HUES48 (cell line): ENCODE measurements at regions not wholly inside any gene's neighbourhood (a gene's known extent, or its start where the extent isn't known, plus 50 kb on each side); places are given as distances from the start of the nearest gene placed in this dataset.

ENCODE experiments used
- H3K27ac ChIP-seq: one replicate; pipeline ENCODE4 v1.7.0; 2013; ENCODE audit warnings: low read depth, low read length, inconsistent platforms
- H3K27me3 ChIP-seq: 2 replicates; pipeline ENCODE4 v1.6.1; 2013; ENCODE audit warnings: mild to moderate bottlenecking, low read length; ENCODE audit not compliant: control insufficient read depth, insufficient read depth
- H3K36me3 ChIP-seq: 2 replicates; pipeline ENCODE4 v1.6.1; 2013; ENCODE audit warnings: low read length; ENCODE audit not compliant: control insufficient read depth, insufficient read depth
- H3K4me1 ChIP-seq: 2 replicates; pipeline ENCODE4 v1.6.1; 2013; ENCODE audit warnings: mild to moderate bottlenecking, low read length; ENCODE audit not compliant: control insufficient read depth, insufficient read depth
- H3K4me3 ChIP-seq: 2 replicates; pipeline ENCODE4 v1.5.1; 2013; ENCODE audit warnings: mild to moderate bottlenecking, low read depth, low read length
- H3K9ac ChIP-seq: 2 replicates; pipeline ENCODE4 v1.6.1; 2013; ENCODE audit warnings: mild to moderate bottlenecking, low read depth, low read length, moderate library complexity
- H3K9me3 ChIP-seq: 2 replicates; pipeline ENCODE4 v1.6.1; 2013; ENCODE audit warnings: low read length; ENCODE audit not compliant: control insufficient read depth, insufficient read depth

GRCh38 chr18:27717816-27718215 lies 459.1 kb downstream of the CDH2 start:
- H3K27ac ChIP-seq = peak overlapping the region; percentile 94
- H3K4me3 ChIP-seq = 0 out of 2 replicates have a peak overlapping the region, but pooled peaks have one; percentile 11
- no peak overlapping the region for H3K9ac ChIP-seq

GRCh38 chr18:27717250-27717649 lies 459.7 kb downstream of the CDH2 start:
- H3K27ac ChIP-seq = peak overlapping the region; percentile 94
- H3K36me3 ChIP-seq = no peaks in the 10 kb centered on the region
- peaks cover 54% of the 10 kb centered on the region for H3K4me1 ChIP-seq
- H3K9me3 ChIP-seq = no peaks in the 10 kb centered on the region
- 0 out of 2 replicates have a peak overlapping the region, but pooled peaks have one; percentile 11 for H3K4me3 ChIP-seq
- H3K27me3 ChIP-seq = no peaks in the 10 kb centered on the region
- H3K9ac ChIP-seq = no peak overlapping the region

More at GRCh38 chr18:27717816-27718215, 459.1 kb downstream of the CDH2 start:
- Histone ChIP-seq H3K36me3 (no peaks in the 10 kb centered on the region), H3K4me1 (peaks cover 49% of the 10 kb centered on the region), H3K9me3 (no peaks in the 10 kb centered on the region), H3K27me3 (no peaks in the 10 kb centered on the region)

- Histone ChIP-seq H3K9ac (no peak overlapping the region), H3K4me3 (no peak overlapping the region), H3K27me3 (no peaks in the 10 kb centered on the region), H3K27ac (no peak overlapping the region), H3K36me3 (no peaks in the 10 kb centered on the region), H3K9me3 (no peaks in the 10 kb centered on the region), H3K4me1 (peaks cover 62% of the 10 kb centered on the region)
Observed at GRCh38 chr18:27715751-27716150, 461.2 kb downstream of the CDH2 start.

- Histone ChIP-seq H3K9me3 (no peaks in the 10 kb centered on the region), H3K27ac (peak overlapping the region; percentile 92), H3K9ac (no peak overlapping the region), H3K4me1 (peaks cover 56% of the 10 kb centered on the region), H3K36me3 (no peaks in the 10 kb centered on the region), H3K4me3 (no peak overlapping the region), H3K27me3 (no peaks in the 10 kb centered on the region)
Observed at GRCh38 chr18:27713738-27714095, 463.2 kb downstream of the CDH2 start.

- peak overlapping the region; percentile 92 for H3K27ac ChIP-seq
- H3K36me3 ChIP-seq = no peaks in the 10 kb centered on the region
- no peaks in the 10 kb centered on the region for H3K27me3 ChIP-seq
- no peak overlapping the region for H3K4me3 ChIP-seq
- H3K9ac ChIP-seq = peak overlapping the region; percentile 16; the same call in 1 of the 2 replicates
- no peaks in the 10 kb centered on the region for H3K9me3 ChIP-seq
- peaks cover 51% of the 10 kb centered on the region for H3K4me1 ChIP-seq
Observed at GRCh38 chr18:27713037-27713737, 463.7 kb downstream of the CDH2 start.

GRCh38 chr18:27712066-27712465 lies 464.9 kb downstream of the CDH2 start:
- Histone ChIP-seq H3K9ac (no peak overlapping the region), H3K27ac (peak overlapping the region; percentile 92), H3K9me3 (no peaks in the 10 kb centered on the region), H3K36me3 (no peaks in the 10 kb centered on the region), H3K4me1 (peaks cover 39% of the 10 kb centered on the region), H3K27me3 (no peaks in the 10 kb centered on the region), H3K4me3 (no peak overlapping the region)

GRCh38 chr18:27711382-27711781 lies 465.5 kb downstream of the CDH2 start:
- H3K36me3 ChIP-seq = no peaks in the 10 kb centered on the region
- no peaks in the 10 kb centered on the region for H3K27me3 ChIP-seq
- no peak overlapping the region for H3K9ac ChIP-seq
- H3K4me3 ChIP-seq = no peak overlapping the region
- H3K27ac ChIP-seq = peak overlapping the region; percentile 92
- no peaks in the 10 kb centered on the region for H3K9me3 ChIP-seq
- H3K4me1 ChIP-seq = peaks cover 35% of the 10 kb centered on the region

GRCh38 chr18:27709344-27709743 lies 467.6 kb downstream of the CDH2 start:
- Histone ChIP-seq H3K27ac (no peak overlapping the region), H3K36me3 (no peaks in the 10 kb centered on the region), H3K4me3 (no peak overlapping the region), H3K9me3 (no peaks in the 10 kb centered on the region), H3K4me1 (peaks cover 37% of the 10 kb centered on the region), H3K9ac (no peak overlapping the region), H3K27me3 (no peaks in the 10 kb centered on the region)

GRCh38 chr18:27707201-27707600 lies 469.7 kb downstream of the CDH2 start:
- Histone ChIP-seq H3K27me3 (no peaks in the 10 kb centered on the region), H3K27ac (no peak overlapping the region), H3K4me3 (no peak overlapping the region), H3K9me3 (no peaks in the 10 kb centered on the region), H3K4me1 (peaks cover 16% of the 10 kb centered on the region), H3K36me3 (no peaks in the 10 kb centered on the region), H3K9ac (no peak overlapping the region)

GRCh38 chr18:27704736-27705361 lies 472.1 kb downstream of the CDH2 start:
- Histone ChIP-seq H3K4me3 (no peak overlapping the region), H3K36me3 (no peaks in the 10 kb centered on the region), H3K27ac (no peak overlapping the region), H3K9ac (no peak overlapping the region), H3K27me3 (no peaks in the 10 kb centered on the region), H3K9me3 (no peaks in the 10 kb centered on the region), H3K4me1 (peaks cover 9% of the 10 kb centered on the region; the same call in 1 of the 2 replicates)

GRCh38 chr18:27699137-27699536 lies 477.8 kb downstream of the CDH2 start:
- no peak overlapping the region for H3K9ac ChIP-seq
- no peaks in the 10 kb centered on the region for H3K9me3 ChIP-seq
- H3K36me3 ChIP-seq = no peaks in the 10 kb centered on the region
- H3K4me3 ChIP-seq = no peak overlapping the region
- H3K27me3 ChIP-seq = no peaks in the 10 kb centered on the region
- no peak overlapping the region for H3K27ac ChIP-seq
- no peaks in the 10 kb centered on the region for H3K4me1 ChIP-seq
